ENCODE measurements at regions not wholly inside any gene's neighbourhood (a gene's known extent, or its start where the extent isn't known, plus 50 kb on each side); places are given as distances from the start of the nearest gene placed in this dataset.

GRCh38 chr2:111705711-111706336, 178.2 kb downstream of the ANAPC1 start:
- in situ Hi-C loops (cut with HindIII; ENCODE audit: low sequenced_read_pairs): no loop called here
- no peak for TF ChIP-seq CTCF (IDR thresholded peaks at IDR 0.05; ENCODE audit: low read depth, low read length)
- peak; percentile 98 for DNase-seq (ENCODE audit: low read depth, low spot score)
- no peak overlapping the region for H3K4me3 ChIP-seq (ENCODE audit: low read depth, low read length)

GRCh38 chr2:111706481-111707001, 177.5 kb downstream of the ANAPC1 start:
- TF ChIP-seq CTCF (IDR thresholded peaks at IDR 0.05; ENCODE audit: low read depth, low read length): no peak
- no peak for DNase-seq (ENCODE audit: low read depth, low spot score)
- in situ Hi-C loops (cut with HindIII; ENCODE audit: low sequenced_read_pairs): no loop called here
- no peak overlapping the region for H3K4me3 ChIP-seq (ENCODE audit: low read depth, low read length)

- in situ Hi-C loops (cut with HindIII; ENCODE audit: low sequenced_read_pairs): no loop called here
These were observed 176.3 kb downstream of the ANAPC1 start for GRCh38 chr2:111707700-111708099.

GRCh38 chr2:111708476-111709180, 175.4 kb downstream of the ANAPC1 start:
- in situ Hi-C loops (cut with HindIII; ENCODE audit: low sequenced_read_pairs): no loop called here
- no peak overlapping the region for H3K4me3 ChIP-seq (ENCODE audit: low read depth, low read length)
- DNase-seq (ENCODE audit: low read depth, low spot score): no peak
- no peak for TF ChIP-seq CTCF (IDR thresholded peaks at IDR 0.05; ENCODE audit: low read depth, low read length)

More at GRCh38 chr2:111707700-111708099, 176.3 kb downstream of the ANAPC1 start:
- H3K4me3 ChIP-seq (ENCODE audit: low read depth, low read length): no peak overlapping the region
- DNase-seq (ENCODE audit: low read depth, low spot score): no peak
- TF ChIP-seq CTCF (IDR thresholded peaks at IDR 0.05; ENCODE audit: low read depth, low read length): no peak

GRCh38 chr2:111709321-111709720, 174.7 kb downstream of the ANAPC1 start:
- no peak for TF ChIP-seq CTCF (IDR thresholded peaks at IDR 0.05; ENCODE audit: low read depth, low read length)
- DNase-seq (ENCODE audit: low read depth, low spot score): no peak
- no peak overlapping the region for H3K4me3 ChIP-seq (ENCODE audit: low read depth, low read length)
- in situ Hi-C loops (cut with HindIII; ENCODE audit: low sequenced_read_pairs): no loop called here

- no peak for DNase-seq (ENCODE audit: low read depth, low spot score)
- no peak for TF ChIP-seq CTCF (IDR thresholded peaks at IDR 0.05; ENCODE audit: low read depth, low read length)
- in situ Hi-C loops (cut with HindIII; ENCODE audit: low sequenced_read_pairs): no loop called here
- H3K4me3 ChIP-seq (ENCODE audit: low read depth, low read length): no peak overlapping the region
These were observed 173.9 kb downstream of the ANAPC1 start for GRCh38 chr2:111710085-111710484.

All from astrocyte of the spinal cord (primary cell).